Choroid plexus epithelial cell (primary cell): ENCODE measurements at regions not wholly inside any gene's neighbourhood (a gene's known extent, or its start where the extent isn't known, plus 50 kb on each side); places are given as distances from the start of the nearest gene placed in this dataset.

Source experiments
- DNase-seq: peaks from one replicate; pipeline ENCODE4 v3.0.0-alpha.2; 2010; ENCODE audit warnings: low read depth
- H3K4me3 ChIP-seq: 2 replicates; pipeline ENCODE4 v1.5.1; 2011; ENCODE audit warnings: low read depth, mild to moderate bottlenecking, control low read depth, low read length, moderate library complexity
- TF ChIP-seq, protein P1 (sequence below): conservative IDR thresholded peaks from 2 replicates; pipeline ENCODE4 v1.5.1; 2011; ENCODE audit warnings: low read depth, mild to moderate bottlenecking, control low read depth, inconsistent platforms, low read length, moderate library complexity

DNA sequence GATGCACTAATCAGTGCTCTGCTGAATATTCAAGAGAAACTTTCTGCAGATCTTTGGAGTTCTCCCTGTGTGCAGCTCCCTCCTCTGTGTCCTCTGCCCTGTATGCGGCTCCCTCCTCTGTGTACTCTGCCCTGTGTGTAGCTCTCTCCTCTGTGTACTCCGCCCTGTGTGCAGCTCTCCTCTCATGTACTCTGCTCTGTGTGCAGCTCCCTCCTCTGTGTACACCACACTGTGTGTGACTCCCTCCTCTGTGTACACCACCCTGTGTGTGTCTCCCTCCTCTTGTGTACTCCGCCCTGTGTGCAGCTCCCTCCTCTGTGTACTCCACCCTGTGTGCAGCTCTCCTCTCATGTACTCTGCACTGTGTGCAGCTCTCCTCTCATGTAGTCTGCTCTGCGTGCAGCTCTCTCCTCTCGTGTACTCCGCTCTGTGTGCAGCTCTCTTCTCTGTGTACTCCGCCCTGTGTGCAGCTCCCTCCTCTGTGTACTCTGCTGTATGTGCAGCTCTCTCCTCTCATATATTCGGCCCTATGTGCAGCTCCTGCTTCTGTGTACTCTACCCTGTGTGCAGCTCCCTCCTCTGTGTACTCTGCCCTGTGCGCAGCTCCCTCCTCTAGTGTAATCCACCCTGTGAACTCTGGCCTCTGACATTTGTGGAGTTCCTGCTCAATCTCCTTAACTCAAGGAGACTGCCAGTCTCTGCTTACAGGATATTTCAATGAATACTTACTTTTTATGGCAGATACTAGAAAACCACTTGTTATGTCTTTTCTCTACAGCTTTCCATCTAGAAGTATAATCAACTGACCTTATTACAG lies 280.4 kb downstream of the GLRX3 start:
- no peak overlapping the region for H3K4me3 ChIP-seq
- TF ChIP-seq, protein P1, sequence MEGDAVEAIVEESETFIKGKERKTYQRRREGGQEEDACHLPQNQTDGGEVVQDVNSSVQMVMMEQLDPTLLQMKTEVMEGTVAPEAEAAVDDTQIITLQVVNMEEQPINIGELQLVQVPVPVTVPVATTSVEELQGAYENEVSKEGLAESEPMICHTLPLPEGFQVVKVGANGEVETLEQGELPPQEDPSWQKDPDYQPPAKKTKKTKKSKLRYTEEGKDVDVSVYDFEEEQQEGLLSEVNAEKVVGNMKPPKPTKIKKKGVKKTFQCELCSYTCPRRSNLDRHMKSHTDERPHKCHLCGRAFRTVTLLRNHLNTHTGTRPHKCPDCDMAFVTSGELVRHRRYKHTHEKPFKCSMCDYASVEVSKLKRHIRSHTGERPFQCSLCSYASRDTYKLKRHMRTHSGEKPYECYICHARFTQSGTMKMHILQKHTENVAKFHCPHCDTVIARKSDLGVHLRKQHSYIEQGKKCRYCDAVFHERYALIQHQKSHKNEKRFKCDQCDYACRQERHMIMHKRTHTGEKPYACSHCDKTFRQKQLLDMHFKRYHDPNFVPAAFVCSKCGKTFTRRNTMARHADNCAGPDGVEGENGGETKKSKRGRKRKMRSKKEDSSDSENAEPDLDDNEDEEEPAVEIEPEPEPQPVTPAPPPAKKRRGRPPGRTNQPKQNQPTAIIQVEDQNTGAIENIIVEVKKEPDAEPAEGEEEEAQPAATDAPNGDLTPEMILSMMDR, result no peak
- no peak for DNase-seq

DNA sequence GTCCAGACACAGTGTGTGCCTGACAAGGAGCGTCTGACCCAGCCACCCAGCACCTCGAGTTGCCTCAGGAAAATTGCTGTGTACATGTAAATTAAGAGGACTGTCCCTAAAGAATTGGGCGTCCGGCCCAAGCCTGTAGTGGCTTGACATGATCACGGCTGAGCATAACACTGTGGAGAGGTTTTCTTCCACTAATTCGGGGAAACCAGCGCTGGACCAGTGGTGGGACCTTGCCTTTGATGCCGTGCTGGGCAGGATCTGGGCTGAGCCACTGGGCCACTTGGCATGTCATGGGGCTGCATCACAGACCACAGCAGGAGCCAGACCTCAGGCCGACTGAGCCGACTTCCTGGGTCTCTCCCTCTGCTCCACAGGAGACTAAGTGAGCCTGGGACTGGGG lies 282.5 kb downstream of the GLRX3 start:
- TF ChIP-seq, protein P1, result no peak
- no peak overlapping the region for H3K4me3 ChIP-seq
- no peak for DNase-seq

DNA sequence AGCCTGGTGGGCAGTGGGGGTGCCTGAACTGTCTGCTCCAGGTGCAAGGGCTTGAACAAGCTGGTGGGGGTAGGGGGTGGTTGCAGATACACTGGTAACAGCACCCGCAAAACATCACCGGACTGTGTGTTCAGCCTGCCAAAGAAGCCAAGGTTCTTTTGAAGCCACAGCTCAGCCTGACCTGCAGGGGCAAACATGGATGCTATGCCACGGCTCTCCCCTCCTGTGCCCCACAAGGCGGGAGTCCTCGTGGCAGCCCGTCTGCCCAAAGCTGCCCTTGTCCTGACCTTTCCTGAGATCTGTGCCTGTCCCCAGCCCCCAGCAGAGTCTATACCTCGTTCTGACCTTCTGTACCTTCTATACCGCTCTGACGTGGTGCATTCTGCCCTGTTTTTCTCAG lies 285.7 kb downstream of the GLRX3 start:
- TF ChIP-seq, protein P1, result no peak
- no peak for DNase-seq
- H3K4me3 ChIP-seq, result no peak overlapping the region

DNA sequence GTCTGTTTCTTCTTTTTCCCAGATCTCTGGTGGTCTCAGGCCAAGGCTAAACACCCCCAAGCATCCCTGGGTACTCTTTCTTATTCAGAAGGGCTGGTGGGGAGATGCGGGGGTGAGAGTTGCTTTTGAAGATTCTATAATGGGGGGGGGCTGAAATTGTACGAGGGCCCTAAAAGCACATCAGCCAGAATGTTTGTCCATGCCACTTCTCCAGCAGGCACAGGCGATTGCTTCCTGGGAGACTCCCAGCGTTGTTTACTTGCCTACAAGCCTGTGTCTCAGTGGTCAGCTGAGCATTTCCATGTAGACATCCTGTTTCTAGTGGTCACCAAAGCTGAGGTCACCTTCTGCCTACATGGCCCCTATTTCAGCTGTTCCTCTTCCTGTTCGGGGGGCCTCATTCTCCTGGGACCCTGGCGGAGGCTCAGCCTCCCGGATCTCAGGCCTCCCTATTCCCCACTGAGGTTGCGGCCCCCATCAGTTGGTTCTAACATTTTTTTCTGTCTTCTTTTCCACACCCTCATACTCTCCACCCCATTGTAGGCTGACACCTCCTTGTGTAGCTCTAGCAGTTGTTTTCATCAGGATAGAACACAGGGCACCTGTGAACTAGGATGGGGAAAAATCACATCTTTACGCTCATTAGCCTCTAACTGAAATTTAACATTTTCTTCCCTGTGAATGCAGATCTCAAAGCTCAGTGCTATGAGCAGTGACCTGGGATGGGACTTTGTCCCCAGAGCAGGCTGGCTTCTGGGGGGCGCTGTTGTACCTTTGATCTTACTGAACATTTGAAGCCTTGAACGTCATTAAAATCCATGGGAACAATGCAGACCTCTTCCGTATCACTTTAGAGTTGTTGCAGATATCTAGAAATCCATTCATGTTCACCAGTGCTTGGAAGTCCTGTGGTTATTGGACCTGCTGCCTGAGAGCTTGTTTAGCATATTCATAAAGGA lies 286.5 kb downstream of the GLRX3 start:
- no peak for DNase-seq
- TF ChIP-seq, protein P1, result no peak
- H3K4me3 ChIP-seq, result no peak overlapping the region

DNA sequence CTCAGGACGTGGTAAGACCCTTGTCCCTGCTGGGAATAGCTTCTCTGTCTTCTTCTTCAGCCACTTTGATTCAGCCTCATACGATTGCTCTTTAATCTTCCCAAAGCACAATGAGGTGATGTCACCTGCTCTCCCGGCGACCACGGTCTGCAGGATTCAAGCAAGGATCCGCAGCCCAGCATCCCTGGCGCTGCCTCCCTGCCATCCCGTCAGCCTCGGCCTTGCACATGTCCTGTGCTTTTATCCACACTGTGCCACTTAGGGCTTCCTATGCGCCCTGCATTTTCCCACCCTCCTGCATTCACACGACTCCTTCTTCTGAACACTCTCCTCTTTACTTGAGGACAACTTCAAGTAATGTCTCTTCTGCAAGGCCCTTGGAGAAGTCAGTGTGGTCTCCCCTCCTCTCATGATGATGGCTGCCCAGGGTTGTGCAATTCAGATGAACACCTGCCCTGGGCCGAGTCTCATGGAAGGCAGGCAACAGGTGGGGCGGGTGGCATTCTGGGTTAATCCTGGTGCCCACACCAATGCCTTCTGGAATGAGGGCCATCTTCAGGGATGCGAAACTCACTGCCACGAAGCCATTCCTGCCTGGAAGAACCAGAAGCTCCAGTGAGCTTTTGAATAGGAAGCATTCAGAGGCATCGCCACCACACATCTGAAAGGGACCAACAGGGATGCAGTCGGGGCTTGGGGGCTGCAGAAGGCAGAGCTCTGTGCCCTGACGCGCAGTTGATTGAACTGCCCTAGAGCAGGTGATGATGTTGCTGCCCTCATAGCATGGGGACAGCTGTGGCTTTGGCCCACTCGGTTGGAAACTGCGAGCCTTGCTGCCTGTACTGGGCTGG lies 287.5 kb downstream of the GLRX3 start:
- TF ChIP-seq, protein P1, result no peak
- DNase-seq, result no peak
- H3K4me3 ChIP-seq, result no peak overlapping the region

DNA sequence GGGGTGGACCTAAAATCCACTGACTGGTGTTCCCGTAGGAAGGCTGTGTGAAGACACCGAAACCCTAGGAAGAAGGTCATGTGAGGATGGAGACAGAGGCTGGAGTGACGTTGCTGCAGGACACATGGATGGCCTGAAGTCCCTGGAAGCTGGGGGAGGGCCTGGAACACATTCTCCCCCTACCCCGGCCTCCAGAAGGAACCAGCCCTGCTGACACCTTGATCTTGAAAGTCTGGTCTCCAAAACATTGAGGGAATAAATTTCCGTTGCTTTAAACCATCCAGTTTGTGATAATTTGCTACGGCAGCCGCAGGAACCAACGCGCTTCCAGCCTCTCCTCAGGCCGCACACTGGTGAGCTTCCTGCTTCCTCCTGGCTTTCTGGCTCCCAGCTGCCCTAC lies 288.2 kb downstream of the GLRX3 start:
- no peak overlapping the region for H3K4me3 ChIP-seq
- no peak for DNase-seq
- TF ChIP-seq, protein P1, result no peak
